GM12878 (cell line): ENCODE measurements at regions not wholly inside any gene's neighbourhood (a gene's known extent, or its start where the extent isn't known, plus 50 kb on each side); places are given as distances from the start of the nearest gene placed in this dataset.

ENCODE experiments used
- CBX5 ChIP-seq: sonication (generic); IDR thresholded peaks from 2 replicates; pipeline ENCODE4 v1.6.1; 2016; ENCODE audit warnings: low read depth, moderate library complexity, mild to moderate bottlenecking, inconsistent platforms
- CUX1 ChIP-seq: IDR thresholded peaks from 2 replicates; pipeline ENCODE4 v1.6.1; 2012; ENCODE audit warnings: improper control_type of control experiment, low read depth, low read length; ENCODE audit not compliant: insufficient replicate concordance
- MTA3 ChIP-seq: IDR thresholded peaks from 2 replicates; pipeline ENCODE4 v1.6.1; 2012; ENCODE audit warnings: low read length, inconsistent platforms, borderline replicate concordance
- NFXL1 ChIP-seq: fragments of 450-650 bp; IDR thresholded peaks from 2 replicates; pipeline ENCODE4 v1.6.1; 2017; ENCODE audit warnings: antibody characterized with exemption, mild to moderate bottlenecking, borderline replicate concordance
- SMAD1 ChIP-seq: fragments of 450-650 bp; IDR thresholded peaks from 2 replicates; pipeline ENCODE4 v1.6.1; 2018; ENCODE audit warnings: mild to moderate bottlenecking, low read depth; ENCODE audit not compliant: partially characterized antibody
- SREBF2 ChIP-seq: IDR thresholded peaks from 2 replicates; pipeline ENCODE4 v1.6.1; 2012; ENCODE audit warnings: mild to moderate bottlenecking, low read length
- ZNF687 ChIP-seq: fragments of 450-650 bp; IDR thresholded peaks from 2 replicates; pipeline ENCODE4 v1.6.1; 2017; ENCODE audit warnings: mild to moderate bottlenecking, moderate library complexity

- no peak for TF ChIP-seq CUX1
- no peak for TF ChIP-seq MTA3
- TF ChIP-seq ZNF687, result no peak
- TF ChIP-seq SMAD1, result no peak
- TF ChIP-seq NFXL1, result no peak
- TF ChIP-seq SREBF2, result no peak
- TF ChIP-seq CBX5, result no peak
Observed at GRCh38 chr5:148747536-148747906, 78.9 kb upstream of the ADRB2 start (continued).
